Neural progenitor cell (in vitro differentiated cells): ENCODE measurements at regions not wholly inside any gene's neighbourhood (a gene's known extent, or its start where the extent isn't known, plus 50 kb on each side); places are given as distances from the start of the nearest gene placed in this dataset.

ENCODE experiments used
- CTCF ChIP-seq: fragments of 200-600 bp; sonication (generic); IDR thresholded peaks from 2 replicates; pipeline ENCODE4 v1.5.1; 2017; ENCODE audit warnings: antibody characterized with exemption, mild to moderate bottlenecking
- EZH2 ChIP-seq: fragments of 200-600 bp; sonication (generic); IDR thresholded peaks from 2 replicates; pipeline ENCODE4 v1.6.1; 2017; ENCODE audit warnings: antibody characterized with exemption, mild to moderate bottlenecking, moderate library complexity
- EZH2phosphoT487 ChIP-seq: fragments of 200-600 bp; sonication (generic); IDR thresholded peaks from 2 replicates; pipeline ENCODE4 v1.6.1; 2017; ENCODE audit warnings: antibody characterized with exemption

DNA sequence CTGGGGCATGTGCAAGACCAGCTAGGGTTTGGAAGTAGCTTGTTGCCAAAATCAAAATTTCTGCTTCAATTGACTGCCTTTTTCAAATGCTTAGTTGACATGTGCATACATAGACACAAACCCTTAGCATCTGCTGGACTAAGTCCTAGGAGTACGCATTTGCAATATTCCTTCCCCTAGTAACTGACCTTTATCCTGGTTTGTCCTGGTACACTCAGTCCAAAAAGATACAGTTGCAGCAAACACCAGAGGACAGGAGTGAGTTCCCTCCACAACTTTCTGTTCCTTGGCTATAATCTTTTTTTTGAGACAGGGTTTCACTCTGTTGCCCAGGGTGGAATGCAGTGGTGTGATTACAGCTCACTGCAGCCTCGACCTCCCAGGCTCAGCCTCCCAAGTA lies 290.2 kb upstream of the ERCC4 start:
- TF ChIP-seq CTCF (no peak), EZH2 (no peak), EZH2phosphoT487 (no peak)
